ENCODE measurements at regions not wholly inside any gene's neighbourhood (a gene's known extent, or its start where the extent isn't known, plus 50 kb on each side); places are given as distances from the start of the nearest gene placed in this dataset.
A peak's percentile ranks its signal among the peaks of the same experiment; 100 is the strongest.

GRCh38 chr11:45361551-45361950 is 75.4 kb upstream of the SYT13 start:
- Histone ChIP-seq H3K4me1 (no peaks in the 10 kb centered on the region), H3K27me3 (no peaks in the 10 kb centered on the region), H3K36me3 (no peaks in the 10 kb centered on the region), H3K27ac (no peak overlapping the region), H3K9me3 (no peaks in the 10 kb centered on the region), H3K4me3 (no peak overlapping the region)
- DNase-seq (no peak), ATAC-seq (no peak)
- TF ChIP-seq POLR2A (IDR thresholded peaks at IDR 0.05) (no peak), CTCF (IDR thresholded peaks at IDR 0.05 in 4 of 5, conservative IDR thresholded peaks at IDR 0.05 in 1 of 5) (no peak)
- in situ Hi-C loops (cut with MboI; ENCODE audit: low sequenced_read_pairs in 4 of 4) (loop anchor here in 3 of 4 donors (10.0 to 25.0 kb wide), 3 partner anchors 301 to 413 kb away; partner anchors contain the start of gene CHST1 (in 3 of the 3)), intact Hi-C loops (cut with DNase I; ENCODE audit: low total_unique reads) (no loop called here)

GRCh38 chr11:45355706-45356041 is 69.5 kb upstream of the SYT13 start:
- peak in 1 of 2 donors; percentile 14 for ATAC-seq
- Histone ChIP-seq H3K27me3 (peaks cover 0 to under 1% (median 0%) of the 10 kb centered on the region in 3 donors), H3K4me1 (peaks cover 6 to 7% of the 10 kb centered on the region in 2 donors), H3K36me3 (no peaks in the 10 kb centered on the region), H3K9me3 (no peaks in the 10 kb centered on the region), H3K27ac (peak overlapping the region; percentile 52 to 67 (median 61)), H3K4me3 (peak overlapping the region; percentile 70 to 92 (median 76))
- DNase-seq: no peak
- in situ Hi-C loops (cut with MboI; ENCODE audit: low sequenced_read_pairs in 4 of 4): loop anchor here in 3 of 4 donors (25.0 kb wide), 1 partner anchor 307 kb away; the partner anchor contains the start of gene CHST1 (in 3 of the 3)
- no peak for TF ChIP-seq CTCF (IDR thresholded peaks at IDR 0.05 in 4 of 5, conservative IDR thresholded peaks at IDR 0.05 in 1 of 5)
- no peak for TF ChIP-seq POLR2A (IDR thresholded peaks at IDR 0.05)
- intact Hi-C loops (cut with DNase I; ENCODE audit: low total_unique reads): no loop called here

DNA sequence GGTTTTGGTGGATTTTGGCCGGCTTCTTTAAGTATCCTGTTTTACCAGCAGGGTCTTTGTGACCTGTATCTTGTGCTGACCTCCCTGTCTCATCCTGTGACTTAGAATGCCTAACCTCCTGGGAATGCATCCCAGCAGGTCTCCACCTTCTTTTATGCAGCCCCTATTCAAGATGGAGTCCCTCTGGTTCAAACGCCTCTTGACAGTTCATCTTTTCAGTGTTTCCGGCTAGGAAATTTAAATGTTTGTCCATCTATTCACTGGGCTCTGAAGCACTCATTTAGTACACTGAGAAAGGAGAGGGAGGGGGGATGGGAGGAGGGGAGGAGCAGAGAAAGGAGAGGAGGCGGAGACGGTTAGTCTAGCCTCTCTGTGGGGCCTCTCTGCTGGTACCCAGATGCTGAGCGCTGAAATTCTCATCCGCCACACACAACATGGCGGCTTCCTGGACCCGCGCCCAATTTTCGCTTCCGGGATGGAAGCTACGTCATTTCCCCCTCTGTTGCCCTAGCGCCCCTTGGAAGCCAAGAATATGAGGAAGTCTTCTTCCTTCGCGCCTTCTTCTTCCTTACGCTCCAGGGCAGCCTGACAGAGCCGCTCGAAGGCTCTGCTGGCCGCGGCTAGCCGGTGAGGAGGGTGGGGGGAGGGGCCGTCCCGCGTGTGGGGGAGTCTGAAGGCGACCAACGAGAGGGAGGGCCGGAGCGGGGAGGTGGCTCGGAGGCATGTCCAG is 69.0 kb upstream of the SYT13 start:
- intact Hi-C loops (cut with DNase I; ENCODE audit: low total_unique reads): no loop called here
- Histone ChIP-seq H3K27ac (peak overlapping the region; percentile 52 to 67 (median 61)), H3K4me3 (peak overlapping the region; percentile 70 to 92 (median 76)), H3K9me3 (no peaks in the 10 kb centered on the region), H3K36me3 (no peaks in the 10 kb centered on the region), H3K4me1 (peaks cover 6 to 7% of the 10 kb centered on the region in 2 donors), H3K27me3 (peaks cover 0 to 3% (median 0%) of the 10 kb centered on the region in 3 donors)
- TF ChIP-seq POLR2A (IDR thresholded peaks at IDR 0.05) (no peak), CTCF (IDR thresholded peaks at IDR 0.05 in 4 of 5, conservative IDR thresholded peaks at IDR 0.05 in 1 of 5) (peak in 1 of 5 experiments; percentile 3)
- in situ Hi-C loops (cut with MboI; ENCODE audit: low sequenced_read_pairs in 4 of 4): loop anchor here in 3 of 4 donors (25.0 kb wide), 1 partner anchor 307 kb away; the partner anchor contains the start of gene CHST1 (in 3 of the 3)
- peak; percentile 41 to 67 for DNase-seq
- ATAC-seq: peak; percentile 62 to 83

DNA sequence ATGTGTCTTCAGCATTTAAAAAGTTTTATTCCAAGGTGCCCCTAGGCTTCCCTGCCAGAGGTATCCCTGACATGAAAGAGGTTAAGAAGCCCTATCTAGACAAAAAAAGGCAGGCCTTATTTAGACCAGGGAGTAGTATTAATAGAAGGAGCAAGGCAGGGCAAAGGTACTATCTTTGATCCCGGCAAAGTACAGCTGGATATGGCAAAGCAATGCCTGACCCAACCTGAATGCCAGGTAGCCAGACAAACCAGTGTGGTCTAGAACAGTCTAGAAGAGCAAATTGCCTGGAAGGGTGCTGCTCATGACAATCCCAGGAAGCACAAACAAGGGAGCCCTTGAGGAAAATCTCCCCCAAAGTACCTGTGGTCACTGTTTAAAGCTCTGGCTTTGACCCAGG is 62.6 kb upstream of the SYT13 start:
- no peak overlapping the region for H3K27ac ChIP-seq
- H3K4me1 ChIP-seq: no peaks in the 10 kb centered on the region
- no peaks in the 10 kb centered on the region for H3K9me3 ChIP-seq
- in situ Hi-C loops (cut with MboI; ENCODE audit: low sequenced_read_pairs in 4 of 4) (loop anchor here in 2 of 4 donors (10.0 to 25.0 kb wide), 2 partner anchors 426 to 436 kb away; no protein-coding TSS in a partner anchor), intact Hi-C loops (cut with DNase I; ENCODE audit: low total_unique reads) (no loop called here)
- TF ChIP-seq POLR2A (IDR thresholded peaks at IDR 0.05) (no peak), CTCF (IDR thresholded peaks at IDR 0.05 in 4 of 5, conservative IDR thresholded peaks at IDR 0.05 in 1 of 5) (no peak)
- no peak overlapping the region for H3K4me3 ChIP-seq
- no peak for DNase-seq
- peaks cover 0 to 3% (median 0%) of the 10 kb centered on the region in 3 donors for H3K27me3 ChIP-seq
- H3K36me3 ChIP-seq: no peaks in the 10 kb centered on the region
- ATAC-seq: no peak
